Endothelial cell of umbilical vein (primary cell): ENCODE measurements at regions not wholly inside any gene's neighbourhood (a gene's known extent, or its start where the extent isn't known, plus 50 kb on each side); places are given as distances from the start of the nearest gene placed in this dataset.
"Not testable (repeated sequence)": the region's sequence is repeated elsewhere in the genome, so short reads cannot be mapped to it uniquely, and the experiment has no call there.

Source experiments
- EZH2 ChIP-seq: IDR thresholded peaks from 2 replicates; pipeline ENCODE4 v1.6.1; 2012; ENCODE audit warnings: borderline replicate concordance, low read depth, mild to moderate bottlenecking, moderate library complexity, low read length, inconsistent platforms; ENCODE audit not compliant: severe bottlenecking
- GATA2 ChIP-seq: IDR thresholded peaks from 2 replicates; pipeline ENCODE4 v1.7.0; 2011; ENCODE audit warnings: low read depth, mild to moderate bottlenecking, moderate library complexity, mixed read lengths, low read length; ENCODE audit not compliant: insufficient read length, insufficient read depth
- JUN ChIP-seq: IDR thresholded peaks from 2 replicates; pipeline ENCODE4 v1.6.1; 2011; ENCODE audit warnings: borderline replicate concordance, low read depth; ENCODE audit not compliant: insufficient read length, insufficient read depth
- MYC ChIP-seq: IDR thresholded peaks from one replicate; pipeline ENCODE4 v1.6.1; 2011; ENCODE audit warnings: mild to moderate bottlenecking, low read depth, low read length
- POLR2A ChIP-seq: IDR thresholded peaks from 2 replicates; pipeline ENCODE4 v1.6.1; 2012; ENCODE audit warnings: low read depth, mild to moderate bottlenecking, control low read depth, low read length
- POLR2AphosphoS5 ChIP-seq: IDR thresholded peaks from 2 replicates; pipeline ENCODE4 v1.6.1; 2012; ENCODE audit warnings: low read depth, mild to moderate bottlenecking, control low read depth, low read length, moderate library complexity; ENCODE audit not compliant: insufficient read depth
- TF ChIP-seq, protein P1 (sequence below), 2 donors: IDR thresholded peaks; 1 replicate in 1 of 2; 2 replicates in 1 of 2; pipeline ENCODE4 v1.5.1; 2011; ENCODE audit warnings: low read length in 2 of 2, mild to moderate bottlenecking in 2 of 2, moderate library complexity in 2 of 2, control low read depth in 1 of 2, inconsistent platforms in 1 of 2, low read depth in 1 of 2; ENCODE audit not compliant: insufficient read depth in 1 of 2; ENCODE audit errors: extremely low read depth in 1 of 2
- TF ChIP-seq, protein P2 (sequence below): IDR thresholded peaks from 2 replicates; pipeline ENCODE4 v1.6.1; 2011; ENCODE audit not compliant: insufficient read depth, insufficient read length

DNA sequence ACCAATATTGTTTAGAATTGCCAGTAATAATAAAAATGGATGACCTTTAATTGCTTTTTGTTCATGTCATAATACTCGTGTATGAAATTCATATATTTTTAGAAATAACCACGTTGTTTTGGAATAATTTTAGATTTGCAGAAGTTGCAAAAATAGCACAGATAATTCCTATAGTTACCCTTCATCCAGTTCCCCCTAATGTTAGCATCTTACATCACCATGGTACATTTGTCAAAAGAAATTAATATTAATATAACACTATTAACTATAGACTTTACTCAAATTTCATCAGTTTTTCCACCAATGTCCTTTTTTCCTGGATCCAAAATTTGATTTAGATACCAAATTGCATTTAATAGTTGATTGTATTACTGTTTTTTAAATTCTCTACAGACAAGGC lies 191.9 kb downstream of the NPIPA7 start:
- TF ChIP-seq JUN, EZH2, POLR2AphosphoS5, MYC, POLR2A, GATA2: not testable (repeated sequence)
- TF ChIP-seq, protein P1, sequence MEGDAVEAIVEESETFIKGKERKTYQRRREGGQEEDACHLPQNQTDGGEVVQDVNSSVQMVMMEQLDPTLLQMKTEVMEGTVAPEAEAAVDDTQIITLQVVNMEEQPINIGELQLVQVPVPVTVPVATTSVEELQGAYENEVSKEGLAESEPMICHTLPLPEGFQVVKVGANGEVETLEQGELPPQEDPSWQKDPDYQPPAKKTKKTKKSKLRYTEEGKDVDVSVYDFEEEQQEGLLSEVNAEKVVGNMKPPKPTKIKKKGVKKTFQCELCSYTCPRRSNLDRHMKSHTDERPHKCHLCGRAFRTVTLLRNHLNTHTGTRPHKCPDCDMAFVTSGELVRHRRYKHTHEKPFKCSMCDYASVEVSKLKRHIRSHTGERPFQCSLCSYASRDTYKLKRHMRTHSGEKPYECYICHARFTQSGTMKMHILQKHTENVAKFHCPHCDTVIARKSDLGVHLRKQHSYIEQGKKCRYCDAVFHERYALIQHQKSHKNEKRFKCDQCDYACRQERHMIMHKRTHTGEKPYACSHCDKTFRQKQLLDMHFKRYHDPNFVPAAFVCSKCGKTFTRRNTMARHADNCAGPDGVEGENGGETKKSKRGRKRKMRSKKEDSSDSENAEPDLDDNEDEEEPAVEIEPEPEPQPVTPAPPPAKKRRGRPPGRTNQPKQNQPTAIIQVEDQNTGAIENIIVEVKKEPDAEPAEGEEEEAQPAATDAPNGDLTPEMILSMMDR (IDR thresholded peaks at IDR 0.05; ENCODE audit: extremely low read depth in 1 of 2, insufficient read depth in 1 of 2, low read depth in 1 of 2, low read length in 2 of 2), result not testable (repeated sequence)
- TF ChIP-seq, protein P2, sequence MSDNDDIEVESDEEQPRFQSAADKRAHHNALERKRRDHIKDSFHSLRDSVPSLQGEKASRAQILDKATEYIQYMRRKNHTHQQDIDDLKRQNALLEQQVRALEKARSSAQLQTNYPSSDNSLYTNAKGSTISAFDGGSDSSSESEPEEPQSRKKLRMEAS, result not testable (repeated sequence)
